MM.1S (cell line): ENCODE measurements at regions not wholly inside any gene's neighbourhood (a gene's known extent, or its start where the extent isn't known, plus 50 kb on each side); places are given as distances from the start of the nearest gene placed in this dataset.
"Not testable (repeated sequence)": the region's sequence is repeated elsewhere in the genome, so short reads cannot be mapped to it uniquely, and the experiment has no call there.

Experiments
- DNase-seq: peaks from one replicate; pipeline ENCODE4 v3.0.0-alpha.2; 2015
- H2AFZ ChIP-seq: fragments of 300-600 bp; sonication (generic); 2 replicates; pipeline ENCODE4 v1.6.0; 2016; ENCODE audit warnings: antibody characterized with exemption, low read length
- H3F3A ChIP-seq: fragments of 300-600 bp; sonication (generic); 2 replicates; pipeline ENCODE4 v1.6.1; 2016; ENCODE audit warnings: mild to moderate bottlenecking, antibody characterized with exemption, low read length, moderate library complexity, mixed read lengths; ENCODE audit not compliant: insufficient read depth
- H3K27ac ChIP-seq: fragments of 300-600 bp; sonication (generic); 2 replicates; pipeline ENCODE4 v1.5.1; 2016; ENCODE audit warnings: mild to moderate bottlenecking, low read length
- H3K27me3 ChIP-seq: fragments of 300-600 bp; sonication (generic); replicated peaks from 2 replicates; pipeline ENCODE4 v1.6.0; 2016; ENCODE audit warnings: low read length; ENCODE audit not compliant: insufficient read depth
- H3K36me3 ChIP-seq: fragments of 300-600 bp; sonication (generic); replicated peaks from 2 replicates; pipeline ENCODE4 v1.6.1; 2016; ENCODE audit warnings: mild to moderate bottlenecking, low read length, mixed read lengths; ENCODE audit not compliant: insufficient read depth
- H3K4me1 ChIP-seq: fragments of 300-600 bp; sonication (generic); 2 replicates; pipeline ENCODE4 v1.6.1; 2016; ENCODE audit warnings: low read length, mixed read lengths
- H3K4me2 ChIP-seq: fragments of 300-600 bp; sonication (generic); 2 replicates; pipeline ENCODE4 v1.6.0; 2016; ENCODE audit warnings: low read depth, low read length
- H3K4me3 ChIP-seq: fragments of 300-600 bp; sonication (generic); 2 replicates; pipeline ENCODE4 v1.5.1; 2016; ENCODE audit warnings: low read length, mixed read lengths
- H3K79me2 ChIP-seq: fragments of 300-600 bp; sonication (generic); 2 replicates; pipeline ENCODE4 v1.6.1; 2016; ENCODE audit warnings: mixed run types, low read length, mixed read lengths
- H3K9ac ChIP-seq: fragments of 300-600 bp; sonication (generic); 2 replicates; pipeline ENCODE4 v1.6.1; 2016; ENCODE audit warnings: low read length, mixed read lengths
- H3K9me2 ChIP-seq: fragments of 300-600 bp; sonication (generic); replicated peaks from 2 replicates; pipeline ENCODE4 v1.6.1; 2016; ENCODE audit warnings: mild to moderate bottlenecking, low read length, mixed read lengths; ENCODE audit not compliant: insufficient read depth
- H3K9me3 ChIP-seq: fragments of 300-600 bp; sonication (generic); replicated peaks from 2 replicates; pipeline ENCODE4 v1.6.1; 2016; ENCODE audit warnings: mild to moderate bottlenecking, low read length, mixed read lengths; ENCODE audit not compliant: insufficient read depth
- H4K20me1 ChIP-seq: fragments of 300-600 bp; sonication (generic); 2 replicates; pipeline ENCODE4 v1.6.1; 2016; ENCODE audit warnings: mild to moderate bottlenecking, low read length, moderate library complexity, mixed read lengths; ENCODE audit not compliant: insufficient read depth

- not testable (repeated sequence) for H3F3A ChIP-seq, H3K9me3 ChIP-seq, H3K79me2 ChIP-seq, DNase-seq, H3K27ac ChIP-seq, H3K4me3 ChIP-seq, H4K20me1 ChIP-seq, H3K36me3 ChIP-seq, H3K9ac ChIP-seq, H3K9me2 ChIP-seq, H2AFZ ChIP-seq, H3K4me1 ChIP-seq, H3K4me2 ChIP-seq
- H3K27me3 ChIP-seq: peaks cover 12% of the 10 kb centered on the region
Measured at GRCh38 chr2:91446489-91446888, 2755.0 kb downstream of the RPIA start.

- H3K27me3 ChIP-seq: peaks cover 12% of the 10 kb centered on the region
- not testable (repeated sequence) for H3K27ac ChIP-seq, DNase-seq, H3K9ac ChIP-seq, H3K4me3 ChIP-seq, H3K9me3 ChIP-seq, H3K9me2 ChIP-seq, H3K4me2 ChIP-seq, H4K20me1 ChIP-seq, H3K79me2 ChIP-seq, H3F3A ChIP-seq, H3K36me3 ChIP-seq, H3K4me1 ChIP-seq, H2AFZ ChIP-seq
Measured at GRCh38 chr2:91446915-91447314, 2755.4 kb downstream of the RPIA start.

- not testable (repeated sequence) for H3K36me3 ChIP-seq, H3K9me2 ChIP-seq, H3K27ac ChIP-seq, H3K4me2 ChIP-seq, DNase-seq, H2AFZ ChIP-seq, H3K4me3 ChIP-seq, H4K20me1 ChIP-seq, H3F3A ChIP-seq, H3K4me1 ChIP-seq, H3K9ac ChIP-seq, H3K79me2 ChIP-seq, H3K9me3 ChIP-seq, H3K27me3 ChIP-seq
Measured at GRCh38 chr2:91447508-91447907, 2756.0 kb downstream of the RPIA start.

- DNase-seq, H3K9me2 ChIP-seq, H3K4me1 ChIP-seq, H3K4me2 ChIP-seq, H2AFZ ChIP-seq, H3K9me3 ChIP-seq, H3K27me3 ChIP-seq, H3F3A ChIP-seq, H3K27ac ChIP-seq, H3K36me3 ChIP-seq, H3K9ac ChIP-seq, H3K79me2 ChIP-seq, H3K4me3 ChIP-seq, H4K20me1 ChIP-seq: not testable (repeated sequence)
Measured at GRCh38 chr2:91462292-91462691, 2770.8 kb downstream of the RPIA start.

- not testable (repeated sequence) for H3K4me1 ChIP-seq, H3K4me3 ChIP-seq, H3K4me2 ChIP-seq, H3K36me3 ChIP-seq, H2AFZ ChIP-seq, H3K27ac ChIP-seq, H3K9ac ChIP-seq, H3K79me2 ChIP-seq, H3K27me3 ChIP-seq, H4K20me1 ChIP-seq, H3K9me2 ChIP-seq, DNase-seq, H3F3A ChIP-seq, H3K9me3 ChIP-seq
Measured at GRCh38 chr2:91463007-91463406, 2771.5 kb downstream of the RPIA start.

- H3K27ac ChIP-seq, DNase-seq, H3K79me2 ChIP-seq, H3K4me1 ChIP-seq, H3K9ac ChIP-seq, H2AFZ ChIP-seq, H3K36me3 ChIP-seq, H3K4me2 ChIP-seq, H3F3A ChIP-seq, H3K4me3 ChIP-seq, H3K9me2 ChIP-seq, H3K9me3 ChIP-seq, H3K27me3 ChIP-seq, H4K20me1 ChIP-seq: not testable (repeated sequence)
Measured at GRCh38 chr2:91466780-91467363, 2775.4 kb downstream of the RPIA start.

- H3K36me3 ChIP-seq, H3K9ac ChIP-seq, H3F3A ChIP-seq, H3K9me3 ChIP-seq, H2AFZ ChIP-seq, H3K4me2 ChIP-seq, DNase-seq, H3K4me1 ChIP-seq, H3K9me2 ChIP-seq, H4K20me1 ChIP-seq, H3K79me2 ChIP-seq, H3K4me3 ChIP-seq, H3K27ac ChIP-seq: not testable (repeated sequence)
- peaks cover 10% of the 10 kb centered on the region for H3K27me3 ChIP-seq
Measured at GRCh38 chr2:91476244-91476935, 2784.9 kb downstream of the RPIA start.

- not testable (repeated sequence) for H3K4me3 ChIP-seq, DNase-seq, H3K79me2 ChIP-seq, H3K9ac ChIP-seq, H3K9me2 ChIP-seq, H4K20me1 ChIP-seq, H3K4me2 ChIP-seq, H2AFZ ChIP-seq, H3K4me1 ChIP-seq, H3F3A ChIP-seq, H3K36me3 ChIP-seq, H3K27ac ChIP-seq, H3K9me3 ChIP-seq
- peaks cover 10% of the 10 kb centered on the region for H3K27me3 ChIP-seq
Measured at GRCh38 chr2:91476936-91477246, 2785.4 kb downstream of the RPIA start.
